Transverse colon (tissue), 3 donors: ENCODE measurements at regions not wholly inside any gene's neighbourhood (a gene's known extent, or its start where the extent isn't known, plus 50 kb on each side); places are given as distances from the start of the nearest gene placed in this dataset.

Experiments
- CTCF ChIP-seq, 5 experiments: fragments of 200-600 bp in 3 of 5; fragments of 450-650 bp in 2 of 5; sonication (generic) in 3 of 5; IDR thresholded peaks; 1 replicate in 2 of 5; 2 replicates in 3 of 5; pipeline ENCODE4 v1.5.1; 2016 to 2017; ENCODE audit warnings: antibody characterized with exemption in 5 of 5, inconsistent platforms in 3 of 5, mild to moderate bottlenecking in 2 of 5, moderate library complexity in 1 of 5
- EP300 ChIP-seq: sonication (generic); formaldehyde crosslinking; IDR thresholded peaks from one replicate; pipeline ENCODE4 v1.6.1; 2017; ENCODE audit warnings: antibody characterized with exemption, low read depth
- POLR2A ChIP-seq: fragments of 450-650 bp; IDR thresholded peaks from one replicate; pipeline ENCODE4 v1.6.1; 2016; ENCODE audit warnings: antibody characterized with exemption, mild to moderate bottlenecking, moderate library complexity

- no peak for TF ChIP-seq CTCF (IDR thresholded peaks at IDR 0.05)
- no peak for TF ChIP-seq POLR2A
- no peak for TF ChIP-seq EP300
Measured at GRCh38 chr6:119604124-119604523, 254.6 kb upstream of the MAN1A1 start.
